Neural progenitor cell (in vitro differentiated cells): ENCODE measurements at regions not wholly inside any gene's neighbourhood (a gene's known extent, or its start where the extent isn't known, plus 50 kb on each side); places are given as distances from the start of the nearest gene placed in this dataset.

Source experiments
- CTCF ChIP-seq: fragments of 200-600 bp; sonication (generic); IDR thresholded peaks from 2 replicates; pipeline ENCODE4 v1.5.1; 2017; ENCODE audit warnings: antibody characterized with exemption, mild to moderate bottlenecking
- EZH2 ChIP-seq: fragments of 200-600 bp; sonication (generic); IDR thresholded peaks from 2 replicates; pipeline ENCODE4 v1.6.1; 2017; ENCODE audit warnings: antibody characterized with exemption, mild to moderate bottlenecking, moderate library complexity
- EZH2phosphoT487 ChIP-seq: fragments of 200-600 bp; sonication (generic); IDR thresholded peaks from 2 replicates; pipeline ENCODE4 v1.6.1; 2017; ENCODE audit warnings: antibody characterized with exemption

- no peak for TF ChIP-seq EZH2phosphoT487
- no peak for TF ChIP-seq CTCF
- TF ChIP-seq EZH2: no peak
These were observed 188.2 kb downstream of the SIM1 start for GRCh38 chr6:100276311-100277057.
